ENCODE measurements at regions not wholly inside any gene's neighbourhood (a gene's known extent, or its start where the extent isn't known, plus 50 kb on each side); places are given as distances from the start of the nearest gene placed in this dataset.

DNA sequence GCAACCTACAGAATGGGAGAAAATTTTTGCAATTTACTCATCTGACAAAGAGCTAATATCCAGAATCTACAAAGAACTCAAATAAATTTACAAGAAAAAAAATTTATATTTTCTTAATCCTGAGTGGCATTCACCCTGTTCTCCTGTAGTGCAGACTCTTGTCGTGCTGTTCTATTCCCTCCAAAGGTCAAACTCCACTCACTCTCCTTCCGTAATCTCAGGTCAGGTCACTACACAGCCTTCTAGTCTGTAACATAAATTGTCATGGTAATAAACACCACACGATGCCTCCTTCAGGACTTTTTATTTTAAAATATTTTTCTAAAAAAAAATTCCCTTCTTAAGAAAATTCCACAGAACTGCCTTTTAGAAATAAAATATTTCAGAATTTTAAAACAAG is 417.9 kb upstream of the GCFC2 start:
- BruUV-seq (replicated peaks), result no TSS peak
- ATAC-seq, result no peak
- Histone ChIP-seq H4K20me1 (ENCODE audit: insufficient read depth) (no peaks in the 10 kb centered on the region; the same call in 1 of the 2 replicates), H3K4me2 (ENCODE audit: low read length) (no peak overlapping the region), H3K27ac (ENCODE audit: low read depth, low read length) (no peak overlapping the region), H3K9me2 (ENCODE audit: insufficient read depth) (no peaks in the 10 kb centered on the region), H3K79me2 (ENCODE audit: insufficient read depth, low read length) (no peaks in the 10 kb centered on the region), H2AFZ (ENCODE audit: low read depth, low read length, poor library complexity, severe bottlenecking) (no peak overlapping the region), H3K36me3 (ENCODE audit: control insufficient read depth in 1 of 2, insufficient read depth in 2 of 2, low read length in 2 of 2) (no peaks in the 10 kb centered on the region), H3K9ac (ENCODE audit: low read length) (no peak overlapping the region), H3K27me3 (ENCODE audit: insufficient read depth, low read length) (no peaks in the 10 kb centered on the region), H3K9me3 (ENCODE audit: control insufficient read depth in 1 of 2, insufficient read depth in 1 of 2, low read depth in 1 of 2, low read length in 2 of 2) (no peaks in the 10 kb centered on the region; a peak in 2 of 4 replicates), H3K4me3 (replicated peaks in 1 of 2; ENCODE audit: low read depth in 1 of 2, low read length in 2 of 2) (no peak overlapping the region), H3K4me1 (ENCODE audit: control insufficient read depth in 1 of 2, insufficient read depth in 2 of 2, low read length in 2 of 2) (no peaks in the 10 kb centered on the region)
- POLR2A ChIA-PET, result no interaction called here
- TF ChIP-seq YY1 (IDR thresholded peaks at IDR 0.05; ENCODE audit: extremely low read depth, insufficient replicate concordance, low read depth, low read length), result no peak
- TF ChIP-seq EZH2phosphoT487 (IDR thresholded peaks at IDR 0.05; ENCODE audit: borderline replicate concordance), result no peak
- no peak for TF ChIP-seq CBX3 (IDR thresholded peaks at IDR 0.05; ENCODE audit: low read depth)
- no peak for TF ChIP-seq SRF (IDR thresholded peaks at IDR 0.05; ENCODE audit: low read depth)
- TF ChIP-seq, protein P1, sequence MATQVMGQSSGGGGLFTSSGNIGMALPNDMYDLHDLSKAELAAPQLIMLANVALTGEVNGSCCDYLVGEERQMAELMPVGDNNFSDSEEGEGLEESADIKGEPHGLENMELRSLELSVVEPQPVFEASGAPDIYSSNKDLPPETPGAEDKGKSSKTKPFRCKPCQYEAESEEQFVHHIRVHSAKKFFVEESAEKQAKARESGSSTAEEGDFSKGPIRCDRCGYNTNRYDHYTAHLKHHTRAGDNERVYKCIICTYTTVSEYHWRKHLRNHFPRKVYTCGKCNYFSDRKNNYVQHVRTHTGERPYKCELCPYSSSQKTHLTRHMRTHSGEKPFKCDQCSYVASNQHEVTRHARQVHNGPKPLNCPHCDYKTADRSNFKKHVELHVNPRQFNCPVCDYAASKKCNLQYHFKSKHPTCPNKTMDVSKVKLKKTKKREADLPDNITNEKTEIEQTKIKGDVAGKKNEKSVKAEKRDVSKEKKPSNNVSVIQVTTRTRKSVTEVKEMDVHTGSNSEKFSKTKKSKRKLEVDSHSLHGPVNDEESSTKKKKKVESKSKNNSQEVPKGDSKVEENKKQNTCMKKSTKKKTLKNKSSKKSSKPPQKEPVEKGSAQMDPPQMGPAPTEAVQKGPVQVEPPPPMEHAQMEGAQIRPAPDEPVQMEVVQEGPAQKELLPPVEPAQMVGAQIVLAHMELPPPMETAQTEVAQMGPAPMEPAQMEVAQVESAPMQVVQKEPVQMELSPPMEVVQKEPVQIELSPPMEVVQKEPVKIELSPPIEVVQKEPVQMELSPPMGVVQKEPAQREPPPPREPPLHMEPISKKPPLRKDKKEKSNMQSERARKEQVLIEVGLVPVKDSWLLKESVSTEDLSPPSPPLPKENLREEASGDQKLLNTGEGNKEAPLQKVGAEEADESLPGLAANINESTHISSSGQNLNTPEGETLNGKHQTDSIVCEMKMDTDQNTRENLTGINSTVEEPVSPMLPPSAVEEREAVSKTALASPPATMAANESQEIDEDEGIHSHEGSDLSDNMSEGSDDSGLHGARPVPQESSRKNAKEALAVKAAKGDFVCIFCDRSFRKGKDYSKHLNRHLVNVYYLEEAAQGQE (IDR thresholded peaks at IDR 0.05; ENCODE audit: low read depth), result no peak
- no peak for TF ChIP-seq SIN3A (IDR thresholded peaks at IDR 0.05; ENCODE audit: low read depth)
- TF ChIP-seq, protein P2, sequence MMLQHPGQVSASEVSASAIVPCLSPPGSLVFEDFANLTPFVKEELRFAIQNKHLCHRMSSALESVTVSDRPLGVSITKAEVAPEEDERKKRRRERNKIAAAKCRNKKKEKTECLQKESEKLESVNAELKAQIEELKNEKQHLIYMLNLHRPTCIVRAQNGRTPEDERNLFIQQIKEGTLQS (IDR thresholded peaks at IDR 0.05), result no peak
- TF ChIP-seq, protein P3, sequence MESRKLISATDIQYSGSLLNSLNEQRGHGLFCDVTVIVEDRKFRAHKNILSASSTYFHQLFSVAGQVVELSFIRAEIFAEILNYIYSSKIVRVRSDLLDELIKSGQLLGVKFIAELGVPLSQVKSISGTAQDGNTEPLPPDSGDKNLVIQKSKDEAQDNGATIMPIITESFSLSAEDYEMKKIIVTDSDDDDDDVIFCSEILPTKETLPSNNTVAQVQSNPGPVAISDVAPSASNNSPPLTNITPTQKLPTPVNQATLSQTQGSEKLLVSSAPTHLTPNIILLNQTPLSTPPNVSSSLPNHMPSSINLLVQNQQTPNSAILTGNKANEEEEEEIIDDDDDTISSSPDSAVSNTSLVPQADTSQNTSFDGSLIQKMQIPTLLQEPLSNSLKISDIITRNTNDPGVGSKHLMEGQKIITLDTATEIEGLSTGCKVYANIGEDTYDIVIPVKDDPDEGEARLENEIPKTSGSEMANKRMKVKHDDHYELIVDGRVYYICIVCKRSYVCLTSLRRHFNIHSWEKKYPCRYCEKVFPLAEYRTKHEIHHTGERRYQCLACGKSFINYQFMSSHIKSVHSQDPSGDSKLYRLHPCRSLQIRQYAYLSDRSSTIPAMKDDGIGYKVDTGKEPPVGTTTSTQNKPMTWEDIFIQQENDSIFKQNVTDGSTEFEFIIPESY (IDR thresholded peaks at IDR 0.05; ENCODE audit: extremely low read depth, insufficient replicate concordance, low read length), result no peak
- TF ChIP-seq, protein P4, sequence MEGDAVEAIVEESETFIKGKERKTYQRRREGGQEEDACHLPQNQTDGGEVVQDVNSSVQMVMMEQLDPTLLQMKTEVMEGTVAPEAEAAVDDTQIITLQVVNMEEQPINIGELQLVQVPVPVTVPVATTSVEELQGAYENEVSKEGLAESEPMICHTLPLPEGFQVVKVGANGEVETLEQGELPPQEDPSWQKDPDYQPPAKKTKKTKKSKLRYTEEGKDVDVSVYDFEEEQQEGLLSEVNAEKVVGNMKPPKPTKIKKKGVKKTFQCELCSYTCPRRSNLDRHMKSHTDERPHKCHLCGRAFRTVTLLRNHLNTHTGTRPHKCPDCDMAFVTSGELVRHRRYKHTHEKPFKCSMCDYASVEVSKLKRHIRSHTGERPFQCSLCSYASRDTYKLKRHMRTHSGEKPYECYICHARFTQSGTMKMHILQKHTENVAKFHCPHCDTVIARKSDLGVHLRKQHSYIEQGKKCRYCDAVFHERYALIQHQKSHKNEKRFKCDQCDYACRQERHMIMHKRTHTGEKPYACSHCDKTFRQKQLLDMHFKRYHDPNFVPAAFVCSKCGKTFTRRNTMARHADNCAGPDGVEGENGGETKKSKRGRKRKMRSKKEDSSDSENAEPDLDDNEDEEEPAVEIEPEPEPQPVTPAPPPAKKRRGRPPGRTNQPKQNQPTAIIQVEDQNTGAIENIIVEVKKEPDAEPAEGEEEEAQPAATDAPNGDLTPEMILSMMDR (IDR thresholded peaks at IDR 0.05 in 2 of 3, conservative IDR thresholded peaks at IDR 0.05 in 1 of 3; ENCODE audit: borderline replicate concordance in 1 of 3, insufficient read depth in 1 of 3, low read depth in 2 of 3, low read length in 2 of 3), result no peak
- TF ChIP-seq RAD21 (IDR thresholded peaks at IDR 0.05; ENCODE audit: low read depth), result no peak
- TF ChIP-seq CEBPB (IDR thresholded peaks at IDR 0.05; ENCODE audit: low read depth), result no peak
- no peak for TF ChIP-seq EZH2 (IDR thresholded peaks at IDR 0.05)
- TF ChIP-seq ELF1 (IDR thresholded peaks at IDR 0.05; ENCODE audit: borderline replicate concordance, low read depth), result no peak
- no peak for TF ChIP-seq EGR1 (IDR thresholded peaks at IDR 0.05; ENCODE audit: low read depth)
- TF ChIP-seq POLR2A (IDR thresholded peaks at IDR 0.05; ENCODE audit: borderline replicate concordance, extremely low read depth, insufficient read depth, insufficient read length), result no peak
- TF ChIP-seq ZNF274 (IDR thresholded peaks at IDR 0.05; ENCODE audit: low read depth, low read length), result no peak
- TF ChIP-seq TCF7L2 (IDR thresholded peaks at IDR 0.05; ENCODE audit: borderline replicate concordance, extremely low read depth, insufficient read depth, insufficient read length), result no peak
- no peak for DNase-seq (ENCODE audit: low read depth, low spot score)
- intact Hi-C loops (cut with micrococcal nuclease), result no loop called here
- CTCF ChIA-PET, result no interaction called here
- RAD21 ChIA-PET (ENCODE audit: low non-redundant PET in 1 of 2, low total read pairs in 2 of 2, uncharacterized antibody in 2 of 2, unreplicated experiment in 2 of 2), result no interaction called here
